ENCODE measurements at regions not wholly inside any gene's neighbourhood (a gene's known extent, or its start where the extent isn't known, plus 50 kb on each side); places are given as distances from the start of the nearest gene placed in this dataset.

DNA sequence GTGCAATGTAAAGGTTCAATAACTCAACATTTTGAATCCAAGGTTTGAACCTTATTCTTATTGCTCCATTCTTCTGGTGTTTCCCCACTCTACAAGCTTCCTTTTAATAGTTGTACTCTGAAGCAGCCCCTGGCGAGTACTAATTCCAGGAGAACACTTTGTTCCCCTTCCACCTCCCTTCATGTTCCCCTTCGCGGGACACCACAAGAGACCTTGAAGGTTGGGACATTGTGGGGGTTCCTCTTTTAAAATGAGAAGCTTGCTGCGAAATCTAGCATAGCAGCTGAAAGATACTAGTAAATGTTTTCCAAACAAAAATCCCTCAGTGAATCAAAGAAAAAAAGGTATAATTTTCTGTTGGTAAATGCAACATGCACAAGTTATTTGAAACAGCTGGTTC, 626.3 kb upstream of the LRRC4C start:
- 95 to 100% methylated on average over 1 to 4 of the region's 4 CpGs for WGBS, 2 experiments (ENCODE audit: insufficient coverage in 1 of 2, insufficient read length in 1 of 2)
- TF ChIP-seq, protein P1, sequence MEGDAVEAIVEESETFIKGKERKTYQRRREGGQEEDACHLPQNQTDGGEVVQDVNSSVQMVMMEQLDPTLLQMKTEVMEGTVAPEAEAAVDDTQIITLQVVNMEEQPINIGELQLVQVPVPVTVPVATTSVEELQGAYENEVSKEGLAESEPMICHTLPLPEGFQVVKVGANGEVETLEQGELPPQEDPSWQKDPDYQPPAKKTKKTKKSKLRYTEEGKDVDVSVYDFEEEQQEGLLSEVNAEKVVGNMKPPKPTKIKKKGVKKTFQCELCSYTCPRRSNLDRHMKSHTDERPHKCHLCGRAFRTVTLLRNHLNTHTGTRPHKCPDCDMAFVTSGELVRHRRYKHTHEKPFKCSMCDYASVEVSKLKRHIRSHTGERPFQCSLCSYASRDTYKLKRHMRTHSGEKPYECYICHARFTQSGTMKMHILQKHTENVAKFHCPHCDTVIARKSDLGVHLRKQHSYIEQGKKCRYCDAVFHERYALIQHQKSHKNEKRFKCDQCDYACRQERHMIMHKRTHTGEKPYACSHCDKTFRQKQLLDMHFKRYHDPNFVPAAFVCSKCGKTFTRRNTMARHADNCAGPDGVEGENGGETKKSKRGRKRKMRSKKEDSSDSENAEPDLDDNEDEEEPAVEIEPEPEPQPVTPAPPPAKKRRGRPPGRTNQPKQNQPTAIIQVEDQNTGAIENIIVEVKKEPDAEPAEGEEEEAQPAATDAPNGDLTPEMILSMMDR (conservative IDR thresholded peaks at IDR 0.05) = no peak
- no peaks in the 10 kb centered on the region for H3K27me3 ChIP-seq (ENCODE audit: control insufficient read depth, insufficient read depth, low read length, poor library complexity, severe bottlenecking)
- H3K4me3 ChIP-seq (ENCODE audit: low read length) = no peak overlapping the region
- H3K9me3 Mint-ChIP-seq = no peaks in the 10 kb centered on the region
- H3K4me1 ChIP-seq (ENCODE audit: control insufficient read depth, insufficient read depth, low read length) = peaks cover 7% of the 10 kb centered on the region
- peaks cover 1% of the 10 kb centered on the region for H3K27me3 Mint-ChIP-seq (ENCODE audit: insufficient read depth)
- H3K9ac ChIP-seq (ENCODE audit: extremely low read depth, low read length, poor library complexity, severe bottlenecking) = no peak overlapping the region
- H3K27ac Mint-ChIP-seq = no peak overlapping the region
- H3K36me3 Mint-ChIP-seq (ENCODE audit: low read depth) = no peaks in the 10 kb centered on the region
- DNase-seq = no peak
- H3K27ac ChIP-seq (ENCODE audit: low read depth, low read length) = no peak overlapping the region
- H3K4me3 Mint-ChIP-seq = no peak overlapping the region
- peaks cover 6% of the 10 kb centered on the region for H3K4me1 Mint-ChIP-seq
- H3K36me3 ChIP-seq (ENCODE audit: control insufficient read depth, insufficient read depth, low read length) = no peaks in the 10 kb centered on the region
- H3K9me3 ChIP-seq (ENCODE audit: control insufficient read depth, low read length) = no peaks in the 10 kb centered on the region

GRCh38 chr11:42093541-42093940, 634.1 kb upstream of the LRRC4C start:
- Mint-ChIP-seq H3K27ac (no peak overlapping the region), H3K4me3 (no peak overlapping the region), H3K4me1 (peaks cover 4% of the 10 kb centered on the region), H3K9me3 (peaks cover 21% of the 10 kb centered on the region), H3K27me3 (ENCODE audit: insufficient read depth) (no peaks in the 10 kb centered on the region), H3K36me3 (ENCODE audit: low read depth) (peaks cover 13% of the 10 kb centered on the region)
- Histone ChIP-seq H3K27me3 (ENCODE audit: control insufficient read depth, insufficient read depth, low read length, poor library complexity, severe bottlenecking) (no peaks in the 10 kb centered on the region), H3K36me3 (ENCODE audit: control insufficient read depth, insufficient read depth, low read length) (no peaks in the 10 kb centered on the region), H3K9me3 (ENCODE audit: control insufficient read depth, low read length) (peaks cover 25% of the 10 kb centered on the region), H3K27ac (ENCODE audit: low read depth, low read length) (no peak overlapping the region), H3K9ac (ENCODE audit: extremely low read depth, low read length, poor library complexity, severe bottlenecking) (no peak overlapping the region), H3K4me1 (ENCODE audit: control insufficient read depth, insufficient read depth, low read length) (no peaks in the 10 kb centered on the region), H3K4me3 (ENCODE audit: low read length) (no peak overlapping the region)
- whole genome bisulfite sequencing, 2 experiments (ENCODE audit: insufficient coverage in 1 of 2, insufficient read length in 1 of 2) = 86 to 100% methylated on average over 1 to 3 of the region's 3 CpGs
- TF ChIP-seq, protein P1 (conservative IDR thresholded peaks at IDR 0.05) = no peak
- no peak for DNase-seq

GRCh38 chr11:42098075-42098474, 638.6 kb upstream of the LRRC4C start:
- Histone ChIP-seq H3K9me3 (ENCODE audit: control insufficient read depth, low read length) (peaks cover 25% of the 10 kb centered on the region), H3K9ac (ENCODE audit: extremely low read depth, low read length, poor library complexity, severe bottlenecking) (no peak overlapping the region), H3K4me3 (ENCODE audit: low read length) (no peak overlapping the region), H3K27me3 (ENCODE audit: control insufficient read depth, insufficient read depth, low read length, poor library complexity, severe bottlenecking) (no peaks in the 10 kb centered on the region), H3K36me3 (ENCODE audit: control insufficient read depth, insufficient read depth, low read length) (no peaks in the 10 kb centered on the region), H3K27ac (ENCODE audit: low read depth, low read length) (no peak overlapping the region), H3K4me1 (ENCODE audit: control insufficient read depth, insufficient read depth, low read length) (no peaks in the 10 kb centered on the region)
- Mint-ChIP-seq H3K36me3 (ENCODE audit: low read depth) (peaks cover 13% of the 10 kb centered on the region), H3K4me3 (no peak overlapping the region), H3K9me3 (peaks cover 21% of the 10 kb centered on the region), H3K4me1 (peaks cover 4% of the 10 kb centered on the region), H3K27ac (no peak overlapping the region), H3K27me3 (ENCODE audit: insufficient read depth) (no peaks in the 10 kb centered on the region)
- WGBS, 2 experiments (ENCODE audit: insufficient coverage in 1 of 2, insufficient read length in 1 of 2) = 67% methylated on average over 1 of the region's 1 CpG; no CpG with 5 or more reads in 1 of the 2 experiments
- TF ChIP-seq, protein P1 (conservative IDR thresholded peaks at IDR 0.05) = no peak
- DNase-seq = no peak
